Epithelial cell of proximal tubule (primary cell): ENCODE measurements at regions not wholly inside any gene's neighbourhood (a gene's known extent, or its start where the extent isn't known, plus 50 kb on each side); places are given as distances from the start of the nearest gene placed in this dataset.

Experiments used
- DNase-seq: peaks from one replicate; pipeline ENCODE4 v3.0.0-alpha.2; 2011; ENCODE audit warnings: low read depth
- H3K4me3 ChIP-seq: 2 replicates; pipeline ENCODE4 v1.5.1; 2011; ENCODE audit warnings: low read depth, mild to moderate bottlenecking, low read length
- CTCF ChIP-seq: conservative IDR thresholded peaks from 2 replicates; pipeline ENCODE4 v1.5.1; 2012; ENCODE audit warnings: low read depth, mild to moderate bottlenecking, low read length

GRCh38 chr16:86302421-86303109 is 207.8 kb upstream of the FOXF1 start:
- no peak overlapping the region for H3K4me3 ChIP-seq
- DNase-seq = no peak
- no peak for TF ChIP-seq CTCF

GRCh38 chr16:86303787-86304678 is 206.3 kb upstream of the FOXF1 start:
- H3K4me3 ChIP-seq = no peak overlapping the region
- TF ChIP-seq CTCF = no peak
- no peak for DNase-seq

GRCh38 chr16:86304868-86305267 is 205.5 kb upstream of the FOXF1 start:
- no peak for TF ChIP-seq CTCF
- H3K4me3 ChIP-seq = no peak overlapping the region
- DNase-seq = no peak

GRCh38 chr16:86305440-86305839 is 204.9 kb upstream of the FOXF1 start:
- TF ChIP-seq CTCF = no peak
- H3K4me3 ChIP-seq = no peak overlapping the region
- no peak for DNase-seq

GRCh38 chr16:86306011-86306644 is 204.2 kb upstream of the FOXF1 start:
- DNase-seq = no peak
- H3K4me3 ChIP-seq = no peak overlapping the region
- no peak for TF ChIP-seq CTCF

- no peak for DNase-seq
- no peak for TF ChIP-seq CTCF
- no peak overlapping the region for H3K4me3 ChIP-seq
Measured at GRCh38 chr16:86306811-86307513, 203.4 kb upstream of the FOXF1 start.
